MCF 10A (cell line): ENCODE measurements at regions not wholly inside any gene's neighbourhood (a gene's known extent, or its start where the extent isn't known, plus 50 kb on each side); places are given as distances from the start of the nearest gene placed in this dataset.

Experiments
- BruUV-seq: library from RNA; stranded (reverse); fragments of 400-500 nt; replicated peaks from 2 replicates; lab custom pipeline; 2021; lab: Mats Ljungman, UMichigan
- CTCF ChIA-PET: fragments of 300-600 bp; sonication (Branson Sonifier 250); formaldehyde crosslinking; extraction: SDS; loops from one replicate; lab custom pipeline; 2021; ENCODE audit warnings: antibody characterized with exemption, inconsistent platforms; lab: Yijun Ruan, JAX
- POLR2A ChIA-PET: fragments of 300-600, 350-650 bp; sonication (Branson Sonifier 250); formaldehyde crosslinking; extraction: SDS; loops from one replicate; lab custom pipeline; 2020; ENCODE audit warnings: antibody characterized with exemption, inconsistent platforms; lab: Yijun Ruan, JAX
- DNase-seq: peaks from one replicate; pipeline ENCODE4 v3.0.0-alpha.2; 2018; ENCODE audit not compliant: unreplicated experiment
- H3K27ac Mint-ChIP-seq: one replicate; pipeline ENCODE4 v1.8.0; 2022; ENCODE audit warnings: mild to moderate bottlenecking, low read depth, mixed read lengths; ENCODE audit not compliant: unreplicated experiment
- H3K27me3 Mint-ChIP-seq: one replicate; pipeline ENCODE4 v1.8.0; 2022; ENCODE audit warnings: mixed read lengths; ENCODE audit not compliant: insufficient read depth, unreplicated experiment
- H3K36me3 Mint-ChIP-seq: one replicate; pipeline ENCODE4 v1.8.0; 2022; ENCODE audit warnings: mild to moderate bottlenecking, moderate library complexity, mixed read lengths; ENCODE audit not compliant: insufficient read depth, unreplicated experiment
- H3K4me1 Mint-ChIP-seq: one replicate; pipeline ENCODE4 v1.8.0; 2022; ENCODE audit warnings: mixed read lengths; ENCODE audit not compliant: insufficient read depth, unreplicated experiment
- H3K4me3 Mint-ChIP-seq: one replicate; pipeline ENCODE4 v1.8.0; 2022; ENCODE audit warnings: mild to moderate bottlenecking, moderate library complexity, mixed read lengths; ENCODE audit not compliant: unreplicated experiment
- H3K9me3 Mint-ChIP-seq: one replicate; pipeline ENCODE4 v1.8.0; 2022; ENCODE audit warnings: mixed read lengths; ENCODE audit not compliant: unreplicated experiment
- CTCF ChIP-seq: fragments of 200-600 bp; IDR thresholded peaks from one replicate; pipeline ENCODE4 v1.8.0; 2022; ENCODE audit warnings: antibody characterized with exemption, mild to moderate bottlenecking; ENCODE audit not compliant: unreplicated experiment
- intact Hi-C: fragments of 100-400 bp; cut with micrococcal nuclease; formaldehyde crosslinking; loops from 2 replicates; pipeline ENCODE4 v1.14.1; 2022

DNA sequence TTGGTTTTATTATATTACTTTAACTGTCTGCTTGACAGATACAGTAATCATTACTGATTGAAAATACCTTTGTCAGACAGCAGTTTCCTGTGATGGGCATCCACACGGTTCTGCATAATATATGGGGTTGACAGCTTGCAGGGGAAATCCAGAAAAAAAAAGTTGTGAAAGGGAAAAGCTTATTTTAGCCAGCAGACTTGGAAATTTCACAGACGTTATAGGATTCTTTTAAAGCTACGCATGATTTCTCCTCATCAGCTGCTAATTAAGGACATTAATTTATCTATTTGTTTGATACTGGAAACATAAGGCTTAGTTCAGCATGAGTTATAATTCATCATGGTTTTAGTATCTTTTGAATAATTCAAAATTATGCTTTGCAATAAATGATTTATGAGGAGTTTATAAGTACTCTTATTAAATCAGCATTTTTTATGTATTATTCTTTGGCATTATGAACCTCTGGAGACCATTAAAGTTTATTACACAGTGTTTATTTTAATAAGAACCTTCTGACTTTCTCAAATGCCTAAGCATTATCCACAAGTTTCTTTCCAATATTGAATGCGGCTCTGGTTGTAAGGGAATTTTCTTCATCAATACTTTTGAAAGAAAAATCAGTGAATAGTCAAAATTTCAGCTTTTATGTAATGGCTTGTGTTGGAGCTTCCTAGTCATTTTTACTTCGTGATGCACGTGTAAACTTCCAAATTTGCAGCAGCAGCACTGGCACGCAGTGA is 235.3 kb upstream of the KCNK2 start:
- no peak for TF ChIP-seq CTCF
- no TSS peak for BruUV-seq
- Mint-ChIP-seq H3K27me3 (no peaks in the 10 kb centered on the region), H3K4me1 (no peaks in the 10 kb centered on the region), H3K27ac (no peak overlapping the region), H3K36me3 (no peaks in the 10 kb centered on the region), H3K9me3 (peaks cover 11% of the 10 kb centered on the region), H3K4me3 (no peak overlapping the region)
- CTCF ChIA-PET: interaction anchor here (0.6 to 0.7 kb wide), 2 partner anchors 11 to 797 kb away, joined by 3 to 4 read pairs; no protein-coding TSS in a partner anchor
- intact Hi-C loops: no loop called here
- no peak for DNase-seq
- POLR2A ChIA-PET: no interaction called here

DNA sequence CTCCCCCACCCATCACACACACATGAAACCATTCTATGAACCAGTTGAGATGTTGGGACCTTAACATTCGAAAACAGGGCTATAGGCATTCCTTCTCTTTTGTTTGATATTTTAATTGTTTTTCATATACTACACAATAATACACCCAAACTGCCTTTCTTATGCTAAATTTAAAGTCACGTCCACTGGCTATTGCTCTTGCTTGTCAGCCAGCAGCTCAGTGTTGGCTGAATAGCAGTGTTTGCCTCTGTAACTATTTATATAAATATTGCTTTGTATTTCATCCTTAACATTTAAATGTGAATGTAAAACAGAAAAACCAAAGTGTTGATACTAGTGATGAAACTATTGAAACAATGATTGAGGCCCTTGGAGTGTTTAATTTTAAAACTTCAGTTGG is 234.4 kb upstream of the KCNK2 start:
- ChIA-PET POLR2A (interaction anchor here (1.2 kb wide), 1 partner anchor 110 kb away, joined by 3 read pairs; no protein-coding TSS in a partner anchor), CTCF (interaction anchor here (0.6 kb wide), 1 partner anchor 797 kb away, joined by 4 read pairs; no protein-coding TSS in a partner anchor)
- Mint-ChIP-seq H3K4me1 (no peaks in the 10 kb centered on the region), H3K27me3 (no peaks in the 10 kb centered on the region), H3K4me3 (no peak overlapping the region), H3K9me3 (peaks cover 11% of the 10 kb centered on the region), H3K36me3 (no peaks in the 10 kb centered on the region), H3K27ac (no peak overlapping the region)
- intact Hi-C loops: no loop called here
- DNase-seq: no peak
- no peak for TF ChIP-seq CTCF
- no TSS peak for BruUV-seq

DNA sequence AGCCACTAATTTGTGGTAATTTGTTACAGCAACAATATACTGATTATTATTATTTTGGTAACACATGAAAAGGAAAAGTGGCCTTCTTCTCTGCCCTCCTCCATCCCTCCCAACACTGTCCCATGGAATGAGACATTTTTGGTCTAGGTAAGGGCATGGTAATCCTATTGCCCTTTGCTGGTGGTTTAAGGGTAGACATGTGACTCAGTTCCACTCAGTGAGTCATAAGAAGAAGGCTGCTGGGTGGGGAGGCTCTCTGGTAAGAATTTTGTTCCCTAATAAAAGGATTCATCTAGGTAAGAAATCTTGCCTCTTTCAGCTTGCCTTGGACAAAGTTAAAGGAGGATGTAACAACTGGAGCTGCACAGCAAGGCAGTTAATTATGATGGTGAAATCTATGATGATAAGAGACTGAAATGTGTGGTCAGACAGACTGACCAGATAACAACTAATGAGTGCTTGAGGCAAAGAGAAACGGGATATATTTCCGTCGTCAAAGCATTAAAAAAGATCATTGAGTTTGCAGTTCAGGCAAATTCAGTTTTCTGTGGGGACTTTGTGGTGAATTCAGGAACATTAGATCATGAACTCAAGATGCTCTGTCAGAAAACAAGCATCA is 232.0 kb upstream of the KCNK2 start:
- ChIA-PET POLR2A (interaction anchor here (0.9 to 1.3 kb wide), 2 partner anchors 11 to 49 kb away, joined by 3 read pairs; no protein-coding TSS in a partner anchor), CTCF (interaction anchor here (1.3 to 1.5 kb wide), 2 partner anchors 11 to 294 kb away, joined by 3 read pairs; no protein-coding TSS in a partner anchor)
- Mint-ChIP-seq H3K27ac (no peak overlapping the region), H3K4me1 (peaks cover 10% of the 10 kb centered on the region), H3K36me3 (no peaks in the 10 kb centered on the region), H3K4me3 (no peak overlapping the region), H3K27me3 (no peaks in the 10 kb centered on the region), H3K9me3 (peaks cover 11% of the 10 kb centered on the region)
- BruUV-seq: no TSS peak
- no peak for TF ChIP-seq CTCF
- intact Hi-C loops: no loop called here
- DNase-seq: no peak

GRCh38 chr1:214853340-214853739 is 229.2 kb upstream of the KCNK2 start:
- no peak overlapping the region for H3K4me3 Mint-ChIP-seq
- CTCF ChIA-PET: interaction anchor here (0.6 to 2.0 kb wide), 6 partner anchors 9 to 293 kb away, joined by 3 to 5 read pairs (median 4); no protein-coding TSS in a partner anchor
- H3K4me1 Mint-ChIP-seq: peaks cover 10% of the 10 kb centered on the region
- H3K9me3 Mint-ChIP-seq: peaks cover 11% of the 10 kb centered on the region
- no peaks in the 10 kb centered on the region for H3K36me3 Mint-ChIP-seq
- no TSS peak for BruUV-seq
- H3K27me3 Mint-ChIP-seq: no peaks in the 10 kb centered on the region
- intact Hi-C loops: no loop called here
- TF ChIP-seq CTCF: no peak
- POLR2A ChIA-PET: interaction anchor here (0.7 to 1.4 kb wide), 3 partner anchors 10 to 250 kb away, joined by 3 to 5 read pairs (median 4); no protein-coding TSS in a partner anchor
- DNase-seq: no peak
- H3K27ac Mint-ChIP-seq: no peak overlapping the region
